NCI-H1105 treated with DMSO at 0.1 percent for 48 hours (cell line): ENCODE measurements at regions not wholly inside any gene's neighbourhood (a gene's known extent, or its start where the extent isn't known, plus 50 kb on each side); places are given as distances from the start of the nearest gene placed in this dataset.
A peak's percentile ranks its signal among the peaks of the same experiment; 100 is the strongest.
"Not testable (repeated sequence)": the region's sequence is repeated elsewhere in the genome, so short reads cannot be mapped to it uniquely, and the experiment has no call there.

ENCODE experiments used
- DNase-seq: peaks from one replicate; lab custom pipeline; 2025; lab: John Stamatoyannopoulos, UW

- DNase-seq: no peak
Measured at GRCh38 chr4:33649015-33649414, 2595.3 kb downstream of the ARAP2 start.

- no peak for DNase-seq
Measured at GRCh38 chr4:33649471-33649870, 2594.8 kb downstream of the ARAP2 start.

GRCh38 chr4:33650036-33650435, 2594.3 kb downstream of the ARAP2 start:
- DNase-seq: no peak

- no peak for DNase-seq
Measured at GRCh38 chr4:33658971-33659370, 2585.3 kb downstream of the ARAP2 start.

- DNase-seq: no peak
Measured at GRCh38 chr4:33661636-33662035, 2582.7 kb downstream of the ARAP2 start.

GRCh38 chr4:33685939-33686338, 2558.4 kb downstream of the ARAP2 start:
- no peak for DNase-seq

- DNase-seq: no peak
Measured at GRCh38 chr4:33696041-33696440, 2548.3 kb downstream of the ARAP2 start.

GRCh38 chr4:33696586-33696985, 2547.7 kb downstream of the ARAP2 start:
- DNase-seq: no peak

GRCh38 chr4:33709247-33709646, 2535.1 kb downstream of the ARAP2 start:
- no peak for DNase-seq

GRCh38 chr4:33711826-33712225, 2532.5 kb downstream of the ARAP2 start:
- DNase-seq: no peak

GRCh38 chr4:33714971-33715370, 2529.3 kb downstream of the ARAP2 start:
- DNase-seq: no peak

- DNase-seq: no peak
Measured at GRCh38 chr4:33715841-33716395, 2528.4 kb downstream of the ARAP2 start.

GRCh38 chr4:33722254-33722653, 2522.1 kb downstream of the ARAP2 start:
- no peak for DNase-seq

- peak; percentile 75 for DNase-seq
Measured at GRCh38 chr4:33722800-33723516, 2521.4 kb downstream of the ARAP2 start.

- DNase-seq: no peak
Measured at GRCh38 chr4:33724685-33725084, 2519.6 kb downstream of the ARAP2 start.

- no peak for DNase-seq
Measured at GRCh38 chr4:33725861-33726260, 2518.5 kb downstream of the ARAP2 start.

- DNase-seq: no peak
Measured at GRCh38 chr4:33737726-33738125, 2506.6 kb downstream of the ARAP2 start.

- no peak for DNase-seq
Measured at GRCh38 chr4:33739884-33740632, 2504.3 kb downstream of the ARAP2 start.

GRCh38 chr4:33740871-33741270, 2503.4 kb downstream of the ARAP2 start:
- DNase-seq: not testable (repeated sequence)

GRCh38 chr4:33746979-33747378, 2497.3 kb downstream of the ARAP2 start:
- peak; percentile 8 for DNase-seq

- DNase-seq: no peak
Measured at GRCh38 chr4:33751050-33751449, 2493.3 kb downstream of the ARAP2 start.

- no peak for DNase-seq
Measured at GRCh38 chr4:33772582-33772981, 2471.7 kb downstream of the ARAP2 start.
